GM21390 (cell line): ENCODE measurements at regions not wholly inside any gene's neighbourhood (a gene's known extent, or its start where the extent isn't known, plus 50 kb on each side); places are given as distances from the start of the nearest gene placed in this dataset.

Experiments used
- ATAC-seq: cut with Tn5 transposase; IDR thresholded peaks from one replicate; pipeline ENCODE4 v1.9.1; 2021; ENCODE audit not compliant: unreplicated experiment

- ATAC-seq, result no peak
These were observed 161.0 kb upstream of the S100G start for GRCh38 chrX:16488959-16489358.

DNA sequence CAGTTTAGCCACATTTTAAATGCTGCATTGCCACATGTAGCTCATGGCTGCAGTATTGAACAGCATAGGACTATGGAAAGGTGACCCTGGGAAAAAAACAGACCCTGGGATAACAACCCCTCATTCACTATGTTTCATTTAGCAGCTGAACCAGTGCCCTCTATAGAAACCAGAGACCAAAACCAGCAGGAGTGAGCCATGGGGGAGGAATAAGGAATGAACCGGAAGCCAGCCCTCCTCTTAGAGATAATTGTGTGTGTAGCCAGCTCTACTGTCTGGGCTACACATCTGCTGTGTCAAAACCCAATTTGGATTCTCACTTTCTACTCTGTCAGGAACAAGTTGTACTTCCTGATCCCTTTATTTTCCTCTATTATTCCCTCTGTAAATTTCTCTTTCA is 158.5 kb upstream of the S100G start:
- no peak for ATAC-seq

DNA sequence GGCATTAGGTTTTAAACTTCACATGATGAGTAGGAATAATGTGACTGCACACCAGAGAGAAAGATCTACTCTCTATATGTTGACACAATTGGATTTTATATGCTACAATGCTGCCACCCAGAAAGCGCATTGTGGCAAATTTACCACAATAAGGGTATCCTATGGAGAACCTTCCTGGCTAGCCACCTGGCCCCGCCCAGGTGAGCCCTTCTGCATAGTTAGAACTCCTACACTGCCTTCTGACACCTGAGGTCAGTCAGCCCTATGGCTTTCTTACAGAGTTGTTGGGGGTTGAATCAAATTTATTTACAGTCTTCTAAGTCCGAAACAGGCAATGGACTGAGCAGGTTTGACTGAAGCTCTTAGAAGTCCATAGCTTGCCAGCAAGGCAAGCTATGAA is 153.8 kb upstream of the S100G start:
- no peak for ATAC-seq

- no peak for ATAC-seq
These were observed 137.9 kb upstream of the S100G start for GRCh38 chrX:16511796-16512776.

DNA sequence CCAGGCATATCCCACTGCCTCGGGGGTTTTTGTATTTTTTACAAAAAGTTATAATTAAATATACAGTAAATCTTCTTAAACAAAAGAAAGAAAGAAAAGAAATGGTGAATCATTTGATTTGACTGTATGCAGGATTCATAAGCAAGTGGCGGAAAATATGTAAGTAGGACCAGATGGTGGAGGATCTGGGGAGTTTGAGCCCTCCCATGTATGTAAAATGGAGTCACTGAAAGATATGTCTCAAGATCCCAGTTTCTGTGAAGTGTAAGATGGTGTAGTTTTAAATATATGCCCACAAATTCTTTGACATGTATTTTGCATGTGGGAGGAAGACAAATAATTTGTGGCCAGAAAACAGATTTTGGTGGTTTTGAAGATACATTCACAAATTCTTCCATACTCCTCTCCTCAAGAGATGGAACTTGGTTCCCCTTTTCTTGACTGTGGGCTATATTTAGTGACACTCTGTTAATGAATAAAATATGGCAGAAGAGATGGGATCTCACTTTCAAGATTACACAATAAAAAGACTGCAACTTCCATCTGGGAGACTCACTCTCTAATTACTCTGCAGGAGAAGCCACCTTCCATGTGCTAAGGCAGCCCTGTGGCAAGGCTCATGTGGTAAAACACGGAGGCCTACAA is 133.6 kb upstream of the S100G start:
- ATAC-seq, result no peak

DNA sequence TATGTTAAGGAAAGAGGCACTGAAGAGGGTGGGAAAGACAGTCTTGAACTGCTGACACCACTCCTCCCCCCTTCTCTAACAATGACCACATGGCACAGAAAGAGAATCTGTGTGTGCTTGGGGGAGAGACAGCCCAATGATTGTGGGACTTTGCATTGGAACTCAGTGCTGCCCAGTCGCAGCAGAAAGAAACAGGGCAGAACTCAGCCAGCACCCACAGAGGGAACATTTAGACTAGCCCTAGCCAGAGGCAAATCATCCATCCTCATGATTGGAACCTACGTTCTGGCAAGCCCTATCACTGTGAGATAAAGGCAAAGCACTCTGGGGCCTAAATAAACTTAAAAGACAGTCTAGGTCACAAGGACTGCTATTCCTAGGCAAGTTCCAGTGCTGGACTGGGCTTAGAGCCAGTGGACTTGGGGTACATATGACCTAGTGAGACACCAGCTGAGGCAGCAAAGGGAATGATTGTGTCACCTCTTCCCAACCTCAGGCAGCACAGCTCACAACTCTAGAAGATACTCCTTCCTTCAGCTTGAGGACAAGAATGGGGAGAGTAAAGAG is 132.8 kb upstream of the S100G start:
- no peak for ATAC-seq

GRCh38 chrX:16518131-16518530 is 131.8 kb upstream of the S100G start:
- ATAC-seq, result no peak

GRCh38 chrX:16524316-16524715 is 125.6 kb upstream of the S100G start:
- ATAC-seq, result no peak

GRCh38 chrX:16526003-16526402 is 124.0 kb upstream of the S100G start:
- ATAC-seq, result no peak

DNA sequence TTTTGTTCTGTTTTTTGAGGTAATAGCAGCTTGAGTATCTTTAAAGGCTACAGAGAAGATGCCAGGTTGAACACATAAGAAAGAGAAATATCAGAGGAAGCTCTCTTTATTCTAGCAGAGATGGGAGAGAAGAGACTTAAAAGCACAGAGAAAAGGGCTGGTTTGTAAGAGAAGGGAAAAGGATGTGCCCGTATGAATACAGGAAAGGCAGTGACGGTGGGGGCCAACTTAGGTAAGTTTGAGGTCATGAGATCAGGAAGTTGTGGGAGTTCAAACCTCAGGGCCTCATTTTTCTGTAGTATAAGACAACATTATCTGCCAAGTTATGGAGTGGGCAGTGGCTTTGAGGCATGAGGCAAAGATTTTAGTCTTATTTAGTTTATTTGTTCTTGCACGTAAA is 121.3 kb upstream of the S100G start:
- no peak for ATAC-seq
